Panc1 (cell line): ENCODE measurements at regions not wholly inside any gene's neighbourhood (a gene's known extent, or its start where the extent isn't known, plus 50 kb on each side); places are given as distances from the start of the nearest gene placed in this dataset.

Experiments used
- ATAC-seq: fragments of 200-7000 bp; cut with Tn5 transposase; 2 replicates; pipeline ENCODE4 v1.9.1; 2020; ENCODE audit warnings: mild to moderate bottlenecking, moderate library complexity
- BruUV-seq: library from RNA; stranded (reverse); fragments of 400-500 nt; replicated peaks from 2 replicates; lab custom pipeline; 2021; lab: Mats Ljungman, UMichigan
- CTCF ChIA-PET: fragments of 300-600 bp; sonication (Branson Sonifier 250); formaldehyde crosslinking; loops from one replicate; lab custom pipeline; 2022; ENCODE audit warnings: antibody characterized with exemption; lab: Charles Lee
- POLR2A ChIA-PET: fragments of 300-600 bp; sonication (Branson Sonifier 250); formaldehyde crosslinking; loops from one replicate; lab custom pipeline; 2022; ENCODE audit warnings: antibody characterized with exemption; lab: Charles Lee
- DNase-seq: peaks from one replicate; pipeline ENCODE4 v3.0.0-alpha.2; 2010; ENCODE audit warnings: low read depth, low spot score
- H3K27ac ChIP-seq: 2 replicates; pipeline ENCODE4 v1.5.1; 2011; ENCODE audit warnings: mild to moderate bottlenecking, low read length, inconsistent platforms
- H3K27me3 ChIP-seq: fragments of 200-500 bp; sonication (Bioruptor generic); 2 replicates; pipeline ENCODE4 v1.6.0; 2014; ENCODE audit warnings: low read length, inconsistent platforms; ENCODE audit not compliant: control insufficient read depth, insufficient read depth
- H3K36me3 ChIP-seq: fragments of 200-500 bp; sonication (Bioruptor generic); 2 replicates; pipeline ENCODE4 v1.5.1; 2014; ENCODE audit warnings: inconsistent platforms, mild to moderate bottlenecking, low read length, moderate library complexity; ENCODE audit not compliant: control insufficient read depth, insufficient read depth
- H3K4me1 ChIP-seq: 2 replicates; pipeline ENCODE4 v1.5.1; 2011; ENCODE audit warnings: inconsistent platforms, mild to moderate bottlenecking, low read length, moderate library complexity; ENCODE audit not compliant: control insufficient read depth, insufficient read depth
- H3K4me3 ChIP-seq, 2 experiments: 2 replicates each; pipeline ENCODE4 v1.5.1; 2011 to 2012; ENCODE audit warnings: low read depth in 2 of 2, low read length in 2 of 2, mild to moderate bottlenecking in 2 of 2, inconsistent platforms in 1 of 2, moderate library complexity in 1 of 2
- H3K9me3 ChIP-seq: fragments of 200-500 bp; sonication (Bioruptor generic); 2 replicates; pipeline ENCODE4 v1.5.1; 2014; ENCODE audit warnings: low read depth, mild to moderate bottlenecking, inconsistent platforms, low read length, moderate library complexity; ENCODE audit not compliant: control insufficient read depth, insufficient read depth
- CTCF ChIP-seq: fragments of 450-650 bp; IDR thresholded peaks from 2 replicates; pipeline ENCODE4 v1.5.1; 2017; ENCODE audit warnings: mild to moderate bottlenecking
- POLR2AphosphoS5 ChIP-seq: IDR thresholded peaks from 2 replicates; pipeline ENCODE4 v1.6.1; 2012; ENCODE audit warnings: mild to moderate bottlenecking, low read depth, low read length, moderate library complexity
- REST ChIP-seq, 2 experiments: IDR thresholded peaks; 2 replicates each; pipeline ENCODE4 v1.6.1; 2011 to 2012; ENCODE audit warnings: low read depth in 2 of 2, control low read depth in 1 of 2, low read length in 1 of 2, mild to moderate bottlenecking in 1 of 2, moderate library complexity in 1 of 2; ENCODE audit not compliant: insufficient read depth in 1 of 2
- SIN3A ChIP-seq: IDR thresholded peaks from 2 replicates; pipeline ENCODE4 v1.6.1; 2012; ENCODE audit warnings: low read depth, mild to moderate bottlenecking, low read length, moderate library complexity, borderline replicate concordance; ENCODE audit not compliant: insufficient read depth
- TCF7L2 ChIP-seq: IDR thresholded peaks from 2 replicates; pipeline ENCODE4 v1.6.1; 2011; ENCODE audit warnings: mild to moderate bottlenecking, low read depth, low read length, inconsistent platforms
- in situ Hi-C: cut with HindIII; loops from 2 replicates; pipeline ENCODE4 v1.10.0; 2016; ENCODE audit warnings: low sequenced_read_pairs, low pct_unique_long_range_greater_than_20kb
- intact Hi-C: fragments of 100-400 bp; cut with micrococcal nuclease; formaldehyde crosslinking; loops from one replicate; pipeline ENCODE4 v1.10.0; 2022; ENCODE audit not compliant: unreplicated experiment

GRCh38 chr3:127419641-127420553 lies 132.1 kb upstream of the PRR20G start:
- Histone ChIP-seq H3K4me1 (no peaks in the 10 kb centered on the region), H3K4me3 (no peak overlapping the region), H3K36me3 (no peaks in the 10 kb centered on the region), H3K27ac (no peak overlapping the region), H3K9me3 (no peaks in the 10 kb centered on the region), H3K27me3 (peaks cover 43% of the 10 kb centered on the region)
- intact Hi-C loops: no loop called here
- CTCF ChIA-PET: no interaction called here
- no TSS peak for BruUV-seq
- no peak for TF ChIP-seq POLR2AphosphoS5
- no peak for TF ChIP-seq SIN3A
- no peak for TF ChIP-seq TCF7L2
- POLR2A ChIA-PET: interaction anchor here (0.7 kb wide), 1 partner anchor 339 kb away, joined by 3 read pairs; no protein-coding TSS in a partner anchor
- in situ Hi-C loops: no loop called here
- DNase-seq (no peak), ATAC-seq (no peak)

GRCh38 chr3:127419182-127419581 lies 131.3 kb upstream of the PRR20G start:
- no peak for DNase-seq
- no peaks in the 10 kb centered on the region for H3K9me3 ChIP-seq
- ChIA-PET CTCF (no interaction called here), POLR2A (no interaction called here)
- intact Hi-C loops: no loop called here
- H3K27ac ChIP-seq: no peak overlapping the region
- no peak for ATAC-seq
- TF ChIP-seq POLR2AphosphoS5 (no peak), REST (IDR thresholded peaks at IDR 0.05; ENCODE audit: insufficient read depth in 1 of 2, low read depth in 2 of 2, low read length in 1 of 2) (no peak), CTCF (no peak), SIN3A (no peak), TCF7L2 (no peak)
- no peaks in the 10 kb centered on the region for H3K36me3 ChIP-seq
- H3K27me3 ChIP-seq: peaks cover 45% of the 10 kb centered on the region
- H3K4me1 ChIP-seq: no peaks in the 10 kb centered on the region
- H3K4me3 ChIP-seq: no peak overlapping the region
- no TSS peak for BruUV-seq
- in situ Hi-C loops: no loop called here
